Central memory CD8-positive, alpha-beta T cell (primary cell): ENCODE measurements at regions not wholly inside any gene's neighbourhood (a gene's known extent, or its start where the extent isn't known, plus 50 kb on each side); places are given as distances from the start of the nearest gene placed in this dataset.

Source experiments
- ATAC-seq: fragments of 150-1000 bp; cut with Tn5 transposase; replicated peaks from 2 replicates; pipeline ENCODE4 v1.10.0; 2022; ENCODE audit warnings: mild to moderate bottlenecking, moderate FRiP score, moderate number of reproducible peaks; ENCODE audit not compliant: poor library complexity, severe bottlenecking; ENCODE audit errors: extremely low read depth
- DNase-seq, 2 donors: peaks; one replicate each; pipeline ENCODE4 v3.0.0; 2021; ENCODE audit warnings: low spot score in 2 of 2
- H3K27ac Mint-ChIP-seq: one replicate; pipeline ENCODE4 v1.8.0; 2022; ENCODE audit warnings: low read depth, mild to moderate bottlenecking, moderate library complexity, mixed read lengths
- H3K27me3 Mint-ChIP-seq: one replicate; pipeline ENCODE4 v1.8.0; 2022; ENCODE audit warnings: mixed read lengths
- H3K36me3 Mint-ChIP-seq: one replicate; pipeline ENCODE4 v1.8.0; 2022; ENCODE audit warnings: mild to moderate bottlenecking, moderate library complexity, mixed read lengths; ENCODE audit not compliant: insufficient read depth
- H3K4me1 Mint-ChIP-seq: one replicate; pipeline ENCODE4 v1.8.0; 2022; ENCODE audit warnings: mixed read lengths
- H3K4me3 Mint-ChIP-seq: one replicate; pipeline ENCODE4 v1.8.0; 2022; ENCODE audit warnings: mild to moderate bottlenecking, moderate library complexity, mixed read lengths
- H3K9me3 Mint-ChIP-seq: one replicate; pipeline ENCODE4 v1.8.0; 2022; ENCODE audit warnings: mixed read lengths

DNA sequence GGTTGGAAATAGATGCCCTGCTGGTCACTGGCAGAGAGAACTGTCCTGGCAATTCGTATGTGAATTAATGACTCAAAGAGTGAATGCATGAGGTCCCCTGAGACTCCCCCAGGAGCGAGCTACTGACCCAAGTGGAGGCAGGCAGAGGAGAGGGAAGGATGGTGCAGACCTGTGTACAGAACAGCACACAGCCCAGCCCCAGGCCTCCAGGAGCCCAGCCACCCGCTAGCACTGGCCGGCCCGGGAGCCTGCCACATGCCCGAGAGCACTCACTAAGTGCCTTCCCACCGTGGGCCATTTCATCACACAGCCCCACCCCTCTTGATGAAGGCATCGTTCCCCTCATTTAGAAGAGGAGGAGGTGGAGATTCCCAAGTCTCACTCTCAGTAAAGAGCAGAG lies 62.0 kb upstream of the IGSF21 start:
- no peak for DNase-seq
- no peak overlapping the region for H3K27ac Mint-ChIP-seq
- peaks cover 15% of the 10 kb centered on the region for H3K27me3 Mint-ChIP-seq
- no peak overlapping the region for H3K4me3 Mint-ChIP-seq
- no peaks in the 10 kb centered on the region for H3K36me3 Mint-ChIP-seq
- H3K4me1 Mint-ChIP-seq = no peaks in the 10 kb centered on the region
- no peak for ATAC-seq
- peaks cover 6% of the 10 kb centered on the region for H3K9me3 Mint-ChIP-seq

DNA sequence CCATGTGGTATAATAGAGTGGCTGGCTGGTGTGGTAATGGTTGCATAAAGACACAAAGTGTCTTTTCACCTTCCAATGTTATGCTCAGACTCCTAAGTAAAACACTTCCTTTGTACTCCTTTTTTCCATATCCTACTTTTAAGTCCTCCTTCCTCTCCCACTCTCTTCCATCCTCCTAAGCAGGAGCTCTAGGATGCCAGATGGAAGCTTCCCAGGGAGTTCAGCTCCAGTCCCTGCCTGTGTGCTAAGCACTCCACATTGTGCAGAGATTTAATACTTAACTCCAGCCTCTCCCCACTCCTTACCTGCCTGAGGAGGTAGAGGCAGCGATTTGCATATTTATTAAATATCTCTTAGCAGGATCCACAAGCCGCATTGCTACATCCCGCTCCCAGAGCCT lies 60.5 kb upstream of the IGSF21 start:
- H3K36me3 Mint-ChIP-seq = no peaks in the 10 kb centered on the region
- no peak for DNase-seq
- no peak overlapping the region for H3K27ac Mint-ChIP-seq
- H3K4me3 Mint-ChIP-seq = no peak overlapping the region
- peaks cover 15% of the 10 kb centered on the region for H3K27me3 Mint-ChIP-seq
- ATAC-seq = no peak
- peaks cover 6% of the 10 kb centered on the region for H3K9me3 Mint-ChIP-seq
- no peaks in the 10 kb centered on the region for H3K4me1 Mint-ChIP-seq

DNA sequence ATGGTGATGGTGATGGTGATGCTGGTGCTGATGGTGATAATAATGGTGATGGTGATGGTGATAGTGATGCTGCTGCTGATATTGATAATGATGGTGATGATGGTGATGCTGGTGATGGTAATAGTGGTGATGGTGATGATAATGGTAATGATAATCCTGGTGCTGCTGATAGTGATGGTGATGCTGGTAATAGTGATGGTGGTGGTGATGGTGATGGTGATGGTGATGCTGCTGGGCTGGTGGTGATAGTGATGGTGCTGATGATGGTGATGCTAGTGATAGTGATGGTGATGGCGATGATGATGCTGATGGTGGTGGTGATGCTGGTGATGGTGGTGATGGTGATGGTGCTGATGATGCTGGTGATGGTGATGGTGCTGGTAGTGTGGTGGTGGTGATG lies 58.4 kb upstream of the IGSF21 start:
- Mint-ChIP-seq H3K27ac (no peak overlapping the region), H3K4me3 (no peak overlapping the region), H3K4me1 (no peaks in the 10 kb centered on the region), H3K36me3 (no peaks in the 10 kb centered on the region), H3K9me3 (peaks cover 6% of the 10 kb centered on the region), H3K27me3 (peaks cover 8% of the 10 kb centered on the region)
- DNase-seq (no peak), ATAC-seq (no peak)

DNA sequence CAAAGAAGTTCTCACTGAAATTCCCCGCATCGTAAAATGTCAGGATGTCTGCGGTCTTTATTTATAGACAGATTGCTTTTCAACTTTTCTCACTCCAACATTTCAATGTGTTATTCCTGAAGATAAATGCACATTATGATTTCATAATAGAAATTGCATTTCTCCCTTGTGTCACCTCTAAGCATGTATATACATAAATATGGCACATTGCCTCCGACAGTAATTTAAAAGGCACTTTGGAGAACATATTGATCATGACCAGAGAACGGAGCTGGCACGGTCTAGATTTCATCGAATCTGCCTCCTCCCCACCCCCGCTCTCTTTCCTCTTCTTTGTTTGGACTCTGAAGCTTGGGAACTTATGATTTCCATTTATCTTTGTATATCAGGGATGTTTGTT lies 54.9 kb upstream of the IGSF21 start:
- ATAC-seq (no peak), DNase-seq (no peak)
- H3K4me3 Mint-ChIP-seq = no peak overlapping the region
- peaks cover 18% of the 10 kb centered on the region for H3K27me3 Mint-ChIP-seq
- H3K4me1 Mint-ChIP-seq = no peaks in the 10 kb centered on the region
- no peak overlapping the region for H3K27ac Mint-ChIP-seq
- no peaks in the 10 kb centered on the region for H3K36me3 Mint-ChIP-seq
- H3K9me3 Mint-ChIP-seq = peaks cover 12% of the 10 kb centered on the region

DNA sequence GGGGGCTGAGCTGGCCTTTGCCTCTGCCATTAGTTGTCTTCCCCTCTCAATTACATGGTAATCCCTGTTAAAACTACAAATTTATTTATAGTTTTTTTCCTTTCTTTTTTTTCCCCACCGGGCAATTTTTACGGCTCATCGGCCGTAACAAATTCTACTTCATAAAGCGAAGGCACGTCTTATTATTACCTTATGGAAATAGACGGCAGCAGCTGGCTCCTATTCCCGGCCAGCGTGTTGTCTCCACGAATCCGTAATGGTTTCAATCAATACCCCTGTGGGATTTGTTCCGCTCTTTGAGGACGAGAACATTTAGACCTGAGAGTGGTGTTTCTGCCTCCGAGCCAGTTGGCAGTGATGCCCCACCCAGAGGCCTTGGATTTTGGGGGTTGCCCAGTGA lies 52.4 kb upstream of the IGSF21 start:
- Mint-ChIP-seq H3K4me3 (no peak overlapping the region), H3K4me1 (no peaks in the 10 kb centered on the region)
- ATAC-seq = no peak

DNA sequence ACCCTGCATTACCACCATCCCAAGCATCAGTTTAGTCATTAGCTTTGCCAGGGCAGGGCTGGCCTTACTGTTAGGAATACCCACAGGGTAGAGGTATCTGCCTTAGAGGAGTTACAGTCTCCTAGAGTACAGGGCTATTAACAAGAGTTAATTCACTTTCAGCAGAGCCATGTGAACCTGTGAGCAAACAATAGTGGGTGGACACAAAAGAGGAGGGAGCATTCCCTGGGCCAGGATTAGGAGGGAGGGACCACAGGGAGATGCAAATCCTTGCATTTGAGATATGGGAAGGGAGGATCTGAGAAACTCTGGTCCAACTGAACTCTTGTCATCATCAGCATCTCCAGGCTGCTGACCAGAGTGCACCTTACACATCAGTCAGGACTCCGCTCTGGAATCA lies 51.1 kb upstream of the IGSF21 start:
- Mint-ChIP-seq H3K4me3 (no peak overlapping the region), H3K9me3 (peaks cover 6% of the 10 kb centered on the region), H3K27me3 (peaks cover 36% of the 10 kb centered on the region), H3K36me3 (no peaks in the 10 kb centered on the region), H3K4me1 (no peaks in the 10 kb centered on the region), H3K27ac (no peak overlapping the region)
- DNase-seq (no peak), ATAC-seq (no peak)

More for the DNA sequence above, 52.4 kb upstream of the IGSF21 start:
- Mint-ChIP-seq H3K27ac (no peak overlapping the region), H3K36me3 (no peaks in the 10 kb centered on the region), H3K9me3 (peaks cover 6% of the 10 kb centered on the region), H3K27me3 (peaks cover 36% of the 10 kb centered on the region)
- DNase-seq = no peak

DNA sequence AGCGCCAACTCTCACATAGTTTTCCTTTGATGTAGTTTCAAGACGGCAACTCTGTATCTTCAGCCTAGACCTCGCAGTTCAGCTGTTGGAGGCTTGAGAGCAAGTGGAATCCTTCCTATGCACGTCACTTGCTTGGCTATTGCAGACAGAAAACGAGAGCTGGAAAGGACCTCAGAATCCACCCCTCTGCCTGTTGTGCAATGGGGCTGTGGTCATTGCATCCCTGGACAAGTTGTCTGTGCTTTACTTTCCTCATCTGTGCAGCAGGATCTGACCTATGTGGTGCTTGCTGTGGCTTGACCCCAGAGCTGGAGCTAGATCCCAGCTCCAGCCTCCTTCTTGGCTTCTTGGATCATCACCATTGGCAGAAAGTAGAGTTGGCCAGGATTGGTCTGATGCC lies 50.0 kb upstream of the IGSF21 start:
- Mint-ChIP-seq H3K27me3 (peaks cover 36% of the 10 kb centered on the region), H3K36me3 (no peaks in the 10 kb centered on the region), H3K4me1 (no peaks in the 10 kb centered on the region), H3K9me3 (peaks cover 6% of the 10 kb centered on the region), H3K4me3 (no peak overlapping the region), H3K27ac (no peak overlapping the region)
- DNase-seq = no peak
- ATAC-seq = no peak
